HUES64 (cell line): ENCODE measurements at regions not wholly inside any gene's neighbourhood (a gene's known extent, or its start where the extent isn't known, plus 50 kb on each side); places are given as distances from the start of the nearest gene placed in this dataset.
"Not testable (repeated sequence)": the region's sequence is repeated elsewhere in the genome, so short reads cannot be mapped to it uniquely, and the experiment has no call there.

ENCODE experiments used
- H3K27ac ChIP-seq: 2 replicates; pipeline ENCODE4 v1.7.0; 2013; ENCODE audit warnings: low read depth, low read length, inconsistent platforms
- H3K27me3 ChIP-seq: 2 replicates; pipeline ENCODE4 v1.6.1; 2013; ENCODE audit warnings: mild to moderate bottlenecking, low read length; ENCODE audit not compliant: insufficient read depth
- H3K36me3 ChIP-seq: 2 replicates; pipeline ENCODE4 v1.6.1; 2013; ENCODE audit warnings: mild to moderate bottlenecking, low read length; ENCODE audit not compliant: insufficient read depth
- H3K4me1 ChIP-seq: 2 replicates; pipeline ENCODE4 v1.6.1; 2013; ENCODE audit warnings: mild to moderate bottlenecking, low read length, moderate library complexity; ENCODE audit not compliant: insufficient read depth
- H3K4me3 ChIP-seq: 2 replicates; pipeline ENCODE4 v1.5.1; 2013; ENCODE audit warnings: mild to moderate bottlenecking, low read length, moderate library complexity
- H3K9ac ChIP-seq: 2 replicates; pipeline ENCODE4 v1.6.1; 2013; ENCODE audit warnings: mild to moderate bottlenecking, low read depth, low read length
- H3K9me3 ChIP-seq: 2 replicates; pipeline ENCODE4 v1.6.1; 2013; ENCODE audit warnings: low read depth, low read length; ENCODE audit not compliant: insufficient read depth
- WGBS: fragments of 150-250, 120-280 bp; methylation state at CpG from one replicate; pipeline ENCODE4 v1.1.7; 2013; ENCODE audit warnings: missing lambda C conversion rate; 5-methylcytosine and 5-hydroxymethylcytosine counted together

- Histone ChIP-seq H3K4me1 (no peaks in the 10 kb centered on the region), H3K27me3 (no peaks in the 10 kb centered on the region), H3K27ac (no peak overlapping the region), H3K4me3 (no peak overlapping the region), H3K36me3 (no peaks in the 10 kb centered on the region), H3K9ac (no peak overlapping the region), H3K9me3 (no peaks in the 10 kb centered on the region)
- 87% methylated on average over 3 of the region's 4 CpGs for WGBS
Measured at GRCh38 chr5:163706053-163706771, 200.8 kb downstream of the MAT2B start.

GRCh38 chr5:163712011-163712410 lies 206.6 kb downstream of the MAT2B start:
- Histone ChIP-seq H3K27ac (no peak overlapping the region), H3K9ac (no peak overlapping the region), H3K27me3 (no peaks in the 10 kb centered on the region), H3K36me3 (no peaks in the 10 kb centered on the region), H3K9me3 (no peaks in the 10 kb centered on the region), H3K4me1 (no peaks in the 10 kb centered on the region), H3K4me3 (no peak overlapping the region)

GRCh38 chr5:163718272-163718671 lies 212.9 kb downstream of the MAT2B start:
- Histone ChIP-seq H3K27me3 (no peaks in the 10 kb centered on the region), H3K4me1 (no peaks in the 10 kb centered on the region), H3K4me3 (no peak overlapping the region), H3K36me3 (no peaks in the 10 kb centered on the region), H3K9ac (no peak overlapping the region), H3K9me3 (no peaks in the 10 kb centered on the region), H3K27ac (no peak overlapping the region)
- WGBS: 73% methylated on average over 5 of the region's 5 CpGs

GRCh38 chr5:163724305-163724704 lies 218.9 kb downstream of the MAT2B start:
- H3K9ac ChIP-seq: no peak overlapping the region
- no peaks in the 10 kb centered on the region for H3K9me3 ChIP-seq
- H3K4me1 ChIP-seq: no peaks in the 10 kb centered on the region
- H3K36me3 ChIP-seq: no peaks in the 10 kb centered on the region
- no peaks in the 10 kb centered on the region for H3K27me3 ChIP-seq
- 89% methylated on average over 2 of the region's 3 CpGs for WGBS
- no peak overlapping the region for H3K4me3 ChIP-seq
- no peak overlapping the region for H3K27ac ChIP-seq

GRCh38 chr5:163727028-163727427 lies 221.6 kb downstream of the MAT2B start:
- Histone ChIP-seq H3K27ac (no peak overlapping the region), H3K9ac (no peak overlapping the region), H3K4me3 (no peak overlapping the region), H3K9me3 (no peaks in the 10 kb centered on the region), H3K36me3 (no peaks in the 10 kb centered on the region), H3K4me1 (no peaks in the 10 kb centered on the region), H3K27me3 (no peaks in the 10 kb centered on the region)
- WGBS: 88% methylated on average over 4 of the region's 4 CpGs

GRCh38 chr5:163730206-163730756 lies 224.9 kb downstream of the MAT2B start:
- no peak overlapping the region for H3K4me3 ChIP-seq
- H3K36me3 ChIP-seq: no peaks in the 10 kb centered on the region
- 80% methylated on average over 4 of the region's 5 CpGs for WGBS
- H3K4me1 ChIP-seq: no peaks in the 10 kb centered on the region
- no peaks in the 10 kb centered on the region for H3K27me3 ChIP-seq
- H3K9me3 ChIP-seq: no peaks in the 10 kb centered on the region
- no peak overlapping the region for H3K27ac ChIP-seq
- no peak overlapping the region for H3K9ac ChIP-seq

GRCh38 chr5:163731256-163731655 lies 225.8 kb downstream of the MAT2B start:
- Histone ChIP-seq H3K4me3 (no peak overlapping the region), H3K27ac (no peak overlapping the region), H3K4me1 (no peaks in the 10 kb centered on the region), H3K36me3 (no peaks in the 10 kb centered on the region), H3K9me3 (no peaks in the 10 kb centered on the region), H3K27me3 (no peaks in the 10 kb centered on the region), H3K9ac (no peak overlapping the region)
- 89% methylated on average over 1 of the region's 2 CpGs for WGBS

GRCh38 chr5:163735069-163735468 lies 229.7 kb downstream of the MAT2B start:
- no peak overlapping the region for H3K27ac ChIP-seq
- H3K4me1 ChIP-seq: peaks cover 8% of the 10 kb centered on the region; the same call in 1 of the 2 replicates
- WGBS: 98% methylated on average over 4 of the region's 4 CpGs
- H3K36me3 ChIP-seq: no peaks in the 10 kb centered on the region
- H3K9ac ChIP-seq: no peak overlapping the region
- H3K9me3 ChIP-seq: no peaks in the 10 kb centered on the region
- H3K27me3 ChIP-seq: no peaks in the 10 kb centered on the region
- no peak overlapping the region for H3K4me3 ChIP-seq

- Histone ChIP-seq H3K36me3 (no peaks in the 10 kb centered on the region), H3K27me3 (no peaks in the 10 kb centered on the region), H3K9ac (no peak overlapping the region), H3K4me3 (no peak overlapping the region), H3K9me3 (no peaks in the 10 kb centered on the region), H3K27ac (no peak overlapping the region), H3K4me1 (no peaks in the 10 kb centered on the region; the same call in 1 of the 2 replicates)
- WGBS: 88% methylated on average over 2 of the region's 2 CpGs
Measured at GRCh38 chr5:163747586-163747985, 242.2 kb downstream of the MAT2B start.

GRCh38 chr5:163748934-163749333 lies 243.5 kb downstream of the MAT2B start:
- Histone ChIP-seq H3K36me3 (no peaks in the 10 kb centered on the region), H3K27ac (no peak overlapping the region), H3K4me3 (no peak overlapping the region), H3K9me3 (no peaks in the 10 kb centered on the region), H3K9ac (no peak overlapping the region), H3K27me3 (no peaks in the 10 kb centered on the region), H3K4me1 (no peaks in the 10 kb centered on the region; the same call in 1 of the 2 replicates)
- WGBS: 91% methylated on average over 3 of the region's 3 CpGs

- H3K9ac ChIP-seq, H3K27me3 ChIP-seq, H3K4me3 ChIP-seq, H3K36me3 ChIP-seq, H3K9me3 ChIP-seq, H3K27ac ChIP-seq, H3K4me1 ChIP-seq: not testable (repeated sequence)
- 92% methylated on average over 10 of the region's 10 CpGs for WGBS
Measured at GRCh38 chr5:163750415-163750814, 245.0 kb downstream of the MAT2B start.

- Histone ChIP-seq H3K27me3 (no peaks in the 10 kb centered on the region), H3K9me3 (no peaks in the 10 kb centered on the region), H3K4me3 (no peak overlapping the region), H3K27ac (no peak overlapping the region), H3K9ac (no peak overlapping the region), H3K36me3 (no peaks in the 10 kb centered on the region), H3K4me1 (no peaks in the 10 kb centered on the region)
- 91% methylated on average over 1 of the region's 1 CpG for WGBS
Measured at GRCh38 chr5:163755505-163755904, 250.1 kb downstream of the MAT2B start.
